Caki2 (cell line): ENCODE measurements at regions not wholly inside any gene's neighbourhood (a gene's known extent, or its start where the extent isn't known, plus 50 kb on each side); places are given as distances from the start of the nearest gene placed in this dataset.
"Not testable (repeated sequence)": the region's sequence is repeated elsewhere in the genome, so short reads cannot be mapped to it uniquely, and the experiment has no call there.

Source experiments
- DNase-seq: peaks from one replicate; pipeline ENCODE4 v3.0.0-alpha.2; 2015; ENCODE audit warnings: low read depth
- in situ Hi-C: cut with HindIII; loops from 2 replicates; pipeline ENCODE4 v1.10.0; 2016; ENCODE audit warnings: low sequenced_read_pairs, low pct_unique_long_range_greater_than_20kb, mixed read lengths

DNA sequence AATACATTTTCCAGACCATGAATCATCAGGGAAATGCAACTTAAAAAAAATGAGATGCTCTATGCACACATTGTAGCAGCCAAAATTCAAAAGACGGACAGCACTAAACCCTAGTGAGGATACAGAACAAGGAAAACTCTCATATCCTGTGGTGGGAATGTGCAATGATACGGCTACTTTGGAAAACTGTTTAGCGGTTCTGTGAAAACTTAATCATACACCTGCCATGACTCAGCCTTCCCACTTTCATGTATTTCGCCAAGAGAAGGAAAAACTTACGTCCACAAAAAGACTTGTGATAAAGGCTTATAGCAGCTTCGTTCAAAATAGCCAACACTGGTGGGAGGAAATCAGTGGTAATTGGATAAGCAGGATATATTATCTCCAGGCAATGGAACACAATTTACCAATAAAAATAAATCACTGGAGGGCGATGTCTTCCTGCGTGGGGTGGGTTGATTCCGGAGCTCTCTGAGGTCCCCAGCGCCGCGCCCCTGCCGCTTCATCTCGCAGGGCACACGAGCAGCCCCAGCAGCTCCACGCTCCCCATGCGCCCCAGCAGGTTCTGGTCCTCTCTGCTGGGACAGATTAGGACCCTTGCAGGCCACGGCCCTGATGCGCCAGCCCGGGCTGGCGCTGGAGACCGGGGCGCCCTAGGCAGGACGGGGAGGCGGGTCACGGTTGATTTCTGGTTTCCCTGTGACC is 97.2 kb upstream of the ARHGEF7 start:
- DNase-seq: no peak
- in situ Hi-C loops: no loop called here

DNA sequence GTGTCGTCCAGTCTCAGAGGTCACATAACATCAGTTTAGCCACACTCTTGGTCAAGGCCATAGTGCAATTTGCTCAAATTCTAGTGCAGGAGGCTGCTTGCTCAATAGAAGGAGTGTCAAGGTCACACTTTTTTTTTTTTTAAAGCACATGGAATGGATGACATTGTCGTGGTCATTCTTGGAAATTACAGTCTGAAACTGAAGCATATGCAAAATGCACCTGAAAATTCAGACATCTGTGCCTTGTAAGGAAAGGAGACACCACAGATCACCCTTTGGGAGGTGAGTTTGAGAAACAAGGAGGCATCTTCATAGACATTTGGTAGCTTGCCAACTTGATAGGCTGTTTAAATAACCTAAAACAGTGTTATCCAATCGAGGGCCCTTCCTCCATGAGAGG is 98.3 kb upstream of the ANKRD10 start:
- in situ Hi-C loops: no loop called here
- no peak for DNase-seq

DNA sequence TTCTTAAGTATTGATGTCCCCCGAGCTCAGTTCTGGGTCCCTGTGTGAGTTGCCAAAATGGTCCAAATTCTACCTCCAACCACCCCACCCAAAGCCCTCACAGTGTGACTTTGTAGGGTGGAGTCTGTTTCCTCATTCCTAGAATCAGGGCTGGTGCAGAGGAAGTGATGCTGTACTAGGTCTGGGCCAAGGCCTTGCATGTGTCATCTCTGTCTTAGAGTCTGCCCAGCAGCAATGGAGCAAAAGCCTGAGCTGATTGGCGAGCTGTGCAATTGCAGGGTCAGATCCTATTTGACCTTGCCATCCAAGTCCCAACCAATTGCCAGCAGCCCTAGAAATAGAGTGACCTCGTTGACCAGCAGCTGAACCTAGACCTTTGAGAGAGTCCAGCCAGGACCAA is 97.0 kb upstream of the ANKRD10 start:
- no peak for DNase-seq
- in situ Hi-C loops: no loop called here

DNA sequence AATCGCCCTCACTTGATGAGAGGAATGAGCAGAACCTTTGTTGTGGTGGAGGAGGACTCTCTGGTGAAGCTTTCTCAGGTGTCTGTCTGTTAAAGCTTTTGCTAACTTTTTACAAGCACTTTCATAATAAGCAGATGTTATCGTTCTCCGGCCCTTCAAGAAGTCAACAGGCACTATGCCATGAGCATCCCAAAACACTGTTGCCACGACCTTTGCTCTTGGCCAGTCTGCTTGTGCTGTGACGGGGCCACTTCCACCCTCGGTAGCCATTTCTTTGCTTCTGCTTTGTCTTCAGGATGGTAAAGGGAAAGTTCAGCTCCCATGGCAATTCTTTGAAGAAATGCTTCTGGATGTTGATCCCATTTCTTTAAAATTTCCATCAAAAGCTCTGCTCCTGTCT is 93.5 kb upstream of the ANKRD10 start:
- no peak for DNase-seq
- in situ Hi-C loops: no loop called here

DNA sequence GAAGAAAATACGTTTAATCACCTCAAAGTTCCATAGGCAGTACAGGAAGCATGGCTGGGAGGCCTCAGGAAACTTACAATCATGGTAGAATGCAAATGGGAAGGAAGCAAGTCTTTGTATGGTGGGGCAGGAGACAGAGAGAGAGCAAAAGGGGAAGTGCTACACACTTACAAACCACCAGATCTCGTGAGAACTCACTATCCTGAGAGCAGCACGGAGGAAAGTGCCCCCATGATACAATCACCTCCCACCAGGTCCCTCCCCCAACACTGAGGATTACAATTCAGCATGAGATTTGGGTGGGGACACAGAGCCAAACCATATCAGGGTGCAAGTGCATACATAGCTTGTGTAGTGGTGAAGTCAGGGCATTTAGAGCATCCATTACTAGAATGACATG is 92.3 kb upstream of the ANKRD10 start:
- in situ Hi-C loops: no loop called here
- no peak for DNase-seq

DNA sequence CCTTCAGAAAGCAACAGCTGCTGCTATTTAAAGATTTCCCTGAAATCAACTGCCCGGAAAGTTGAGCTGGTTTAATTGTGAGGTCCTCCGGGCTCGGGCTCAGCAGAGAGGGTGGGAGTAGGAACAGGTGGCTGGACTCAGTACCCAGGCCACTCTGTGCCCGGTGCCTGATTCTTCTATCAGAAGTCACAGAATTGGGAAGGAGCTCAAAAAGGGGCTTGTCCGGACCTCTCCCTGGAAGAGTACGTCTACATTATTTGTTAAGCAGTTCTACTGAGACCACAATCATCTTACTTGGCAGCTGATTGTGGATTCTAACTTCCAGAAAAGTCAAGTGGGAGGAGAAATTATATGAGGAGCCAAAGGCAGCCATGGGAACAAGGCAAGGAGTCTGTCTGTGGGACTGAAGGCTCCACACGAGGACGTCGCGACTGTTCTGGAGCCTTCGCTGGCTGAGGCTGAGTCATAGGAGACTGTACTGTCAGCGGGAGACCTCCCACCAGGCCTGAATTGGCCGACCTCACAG is 91.7 kb upstream of the ANKRD10 start:
- DNase-seq: no peak

DNA sequence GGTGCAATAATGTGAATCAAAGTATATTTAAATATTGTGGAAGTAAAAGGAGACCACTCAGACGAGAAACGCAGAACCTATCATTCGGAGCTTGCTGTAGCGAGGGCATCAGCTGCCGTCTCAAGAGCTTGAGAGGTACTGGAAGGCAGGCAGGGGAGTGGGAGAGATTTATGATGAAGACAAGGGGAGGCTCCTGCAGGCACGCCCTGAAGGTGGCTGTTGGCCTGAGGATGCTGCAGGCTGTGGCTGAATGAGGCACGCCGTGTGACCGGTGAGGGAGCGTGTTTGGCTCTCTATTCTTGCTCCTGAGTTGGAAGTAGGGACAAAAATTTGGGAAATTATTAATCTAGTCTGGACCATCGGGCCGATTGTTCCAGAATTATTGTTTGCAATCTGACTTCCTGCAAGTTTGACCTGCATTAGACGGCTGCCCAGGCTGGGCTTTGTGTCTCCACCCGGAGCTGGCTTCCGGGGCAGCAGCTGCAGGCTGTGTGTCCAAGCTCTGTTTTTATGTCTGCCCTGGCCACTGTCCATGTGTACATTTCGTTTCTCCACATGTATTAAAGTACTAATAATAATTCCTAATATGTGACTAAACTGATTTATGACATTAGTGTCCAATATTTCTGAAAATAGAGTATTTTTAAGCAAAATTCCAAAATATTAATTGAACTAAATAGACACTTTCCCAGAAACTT is 91.1 kb upstream of the ANKRD10 start:
- in situ Hi-C loops: no loop called here
- no peak for DNase-seq

More for the DNA sequence above, 91.7 kb upstream of the ANKRD10 start:
- in situ Hi-C loops: no loop called here

DNA sequence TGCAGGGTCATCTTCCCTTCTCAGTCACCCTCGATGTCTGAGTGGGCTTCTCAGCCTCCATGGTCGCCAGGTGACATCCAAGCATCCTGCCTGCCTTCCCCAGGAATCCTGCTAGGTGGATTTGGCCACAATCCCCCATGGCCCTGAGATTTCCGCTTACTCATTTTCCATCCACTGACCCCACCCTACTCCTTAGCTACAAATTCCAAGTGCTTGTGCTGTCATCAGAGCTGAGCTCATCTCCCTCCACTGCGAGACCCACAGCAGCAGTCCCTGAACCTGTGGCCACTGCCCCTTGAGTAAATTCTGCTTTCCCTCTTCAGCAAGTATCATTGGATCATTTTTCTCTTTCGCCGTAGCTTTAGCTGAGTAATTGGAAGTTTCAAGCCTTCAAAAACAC is 90.5 kb upstream of the ANKRD10 start:
- DNase-seq: no peak
- in situ Hi-C loops: no loop called here

DNA sequence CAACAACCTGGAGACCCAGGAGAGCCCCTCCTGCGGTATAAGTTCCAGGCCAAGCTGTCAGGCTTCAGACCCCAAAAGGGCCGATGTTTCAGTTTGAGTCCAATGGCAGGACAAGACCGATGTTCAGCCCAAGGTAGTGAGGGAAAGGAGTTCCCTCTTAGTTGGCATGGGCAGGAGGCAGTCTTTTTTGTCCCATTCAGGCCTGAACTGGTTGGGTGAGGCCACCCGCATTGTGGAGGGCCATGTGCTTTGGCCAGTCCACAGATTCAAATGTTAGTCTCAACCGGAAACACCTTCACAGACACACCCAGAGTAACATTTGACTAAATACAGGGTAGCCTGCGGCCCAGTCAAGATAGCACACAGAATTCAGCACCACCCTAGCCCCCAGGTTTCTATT is 89.6 kb upstream of the ANKRD10 start:
- in situ Hi-C loops: no loop called here
- DNase-seq: no peak

DNA sequence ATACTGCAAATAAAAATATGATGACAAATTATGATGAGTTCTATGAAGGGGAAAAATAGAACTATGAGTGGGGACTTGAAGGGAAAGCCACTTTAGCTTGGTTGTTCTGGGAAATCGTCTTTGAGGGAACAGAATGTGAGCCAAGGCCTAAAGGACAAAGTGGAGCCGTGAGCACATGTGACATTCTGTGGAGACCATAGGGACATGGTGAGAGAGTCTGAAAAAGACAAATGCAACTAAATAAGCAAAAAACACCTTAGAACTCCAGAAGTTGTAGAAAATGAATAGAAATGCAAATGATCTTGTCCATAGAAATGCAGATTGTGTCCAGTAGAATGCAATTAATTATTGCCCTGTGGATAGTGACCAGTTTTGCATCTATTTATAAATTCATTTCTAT is 86.8 kb upstream of the ANKRD10 start:
- in situ Hi-C loops: no loop called here
- DNase-seq: no peak

DNA sequence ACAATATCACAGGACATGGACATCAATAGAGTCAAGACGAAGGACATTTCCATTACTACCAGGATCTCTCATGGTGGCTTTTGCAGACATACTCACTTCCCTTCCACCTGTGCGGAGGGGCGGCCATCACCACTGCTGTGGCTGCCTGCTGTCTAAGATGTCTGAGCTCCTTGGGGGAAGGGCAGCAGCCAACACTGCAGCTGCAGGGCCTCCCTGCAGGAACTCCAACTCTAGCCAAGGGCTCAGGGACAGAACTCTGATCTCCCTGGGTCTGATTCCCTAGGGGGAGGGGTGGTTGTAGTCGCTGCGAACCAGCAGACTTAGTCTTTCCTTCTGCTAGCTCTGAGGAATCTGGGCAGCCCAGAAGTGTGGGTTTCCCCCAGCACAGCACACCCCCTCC is 78.9 kb upstream of the ANKRD10 start:
- in situ Hi-C loops: no loop called here
- DNase-seq: no peak

DNA sequence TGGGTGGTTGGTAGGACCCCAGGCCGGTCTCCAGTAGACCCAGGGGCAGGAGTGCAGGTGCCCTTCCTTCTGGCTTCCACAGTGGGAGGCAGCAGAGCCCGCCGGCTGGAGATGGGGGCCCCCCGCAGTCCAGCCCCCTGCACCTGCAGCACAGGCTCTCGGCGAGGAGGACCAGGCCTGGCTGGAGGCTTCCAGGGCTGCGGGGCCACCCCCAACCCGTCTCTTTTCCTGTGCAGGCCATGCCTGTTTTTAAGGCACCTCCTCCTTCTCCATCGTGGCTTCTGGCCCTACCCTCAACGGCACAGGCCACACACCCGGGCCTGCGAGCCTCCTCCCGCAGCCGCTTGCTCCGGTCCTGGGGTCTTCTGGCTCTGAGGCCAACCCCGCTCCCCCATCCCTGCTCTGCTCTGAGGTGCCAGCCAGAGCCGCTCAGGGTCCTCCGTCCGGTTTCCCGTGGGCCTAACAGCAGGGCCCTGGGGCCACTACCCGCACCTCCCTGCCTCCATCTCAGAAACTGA is 77.2 kb upstream of the ANKRD10 start:
- in situ Hi-C loops: no loop called here

DNA sequence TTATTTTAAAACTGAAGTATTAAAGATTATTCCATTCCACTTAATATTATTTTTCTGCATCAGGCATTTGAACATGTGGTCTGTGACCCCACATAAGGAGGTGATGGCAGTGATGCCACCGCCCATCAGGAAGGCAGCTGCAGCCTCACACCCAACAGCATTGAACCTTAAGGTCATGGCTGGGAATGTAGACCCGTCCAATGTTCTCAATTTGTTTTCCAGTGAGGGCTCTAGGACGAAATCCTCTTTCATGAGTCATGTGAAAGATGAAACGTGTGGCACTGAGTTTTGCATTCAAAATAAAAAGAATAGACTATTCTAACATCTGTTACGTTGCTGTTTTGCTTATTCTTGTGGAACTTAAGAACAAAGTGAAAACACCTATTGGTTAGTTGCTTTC is 74.5 kb upstream of the ANKRD10 start:
- no peak for DNase-seq
- in situ Hi-C loops: no loop called here

More for the DNA sequence above, 77.2 kb upstream of the ANKRD10 start:
- DNase-seq: no peak

DNA sequence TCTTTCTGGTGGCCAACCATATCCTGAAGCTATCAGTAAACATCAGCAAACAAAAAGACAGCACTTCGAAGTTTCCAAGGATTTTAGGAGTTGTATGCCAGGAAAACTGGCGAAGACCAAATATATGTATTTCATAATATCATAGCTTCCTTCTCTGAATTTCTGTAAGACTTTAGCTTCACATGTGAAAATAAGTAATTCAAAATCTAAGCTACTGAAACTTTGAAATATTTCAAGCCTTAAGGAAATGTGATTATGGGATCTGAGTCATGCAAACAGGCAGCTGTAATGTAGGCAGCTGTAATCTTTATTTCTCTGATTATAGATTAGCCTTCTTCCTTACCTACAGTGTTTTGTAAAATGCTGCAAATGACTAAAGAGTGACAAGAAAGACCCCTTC is 70.7 kb upstream of the ANKRD10 start:
- in situ Hi-C loops: no loop called here

DNA sequence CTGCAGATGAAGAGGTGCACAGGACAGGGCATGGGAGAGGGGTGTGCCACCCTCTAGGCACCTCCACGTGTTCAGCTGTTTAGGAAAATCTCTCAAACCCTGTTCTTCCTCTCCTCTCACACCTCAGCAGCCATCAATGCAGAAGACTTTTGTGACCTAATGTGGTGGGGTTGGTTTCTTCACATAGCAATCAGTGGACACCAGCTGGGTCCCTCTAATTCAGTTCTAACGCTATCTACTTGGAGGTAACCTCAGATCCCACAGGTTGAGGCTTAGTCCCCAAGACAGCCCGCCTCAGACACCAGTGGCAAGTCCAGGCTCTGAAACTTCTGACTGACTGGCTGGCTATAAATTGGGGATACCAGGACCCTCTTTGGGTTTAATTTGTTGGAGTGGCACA is 69.9 kb upstream of the ANKRD10 start:
- no peak for DNase-seq
- in situ Hi-C loops: no loop called here

More for the DNA sequence above, 70.7 kb upstream of the ANKRD10 start:
- no peak for DNase-seq

DNA sequence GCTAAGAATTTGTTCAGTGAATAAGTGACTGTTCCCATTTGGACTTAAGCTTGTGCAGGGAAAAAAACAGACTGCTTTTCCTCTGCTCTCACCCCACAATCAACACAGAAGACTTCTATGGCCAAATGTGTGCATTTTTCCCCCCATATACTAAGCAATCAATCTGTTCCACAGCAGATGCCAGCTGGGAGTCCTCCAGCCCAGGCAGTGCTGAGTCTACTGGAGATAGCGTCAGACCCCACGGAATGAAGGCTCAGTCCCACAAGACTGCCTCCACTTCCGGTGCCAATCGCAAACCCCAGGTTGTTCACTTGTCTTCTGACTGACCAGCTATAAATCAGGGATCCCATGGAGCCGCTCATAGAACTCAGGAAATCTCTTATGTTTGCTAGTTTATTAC is 69.5 kb upstream of the ANKRD10 start:
- no peak for DNase-seq
- in situ Hi-C loops: no loop called here

DNA sequence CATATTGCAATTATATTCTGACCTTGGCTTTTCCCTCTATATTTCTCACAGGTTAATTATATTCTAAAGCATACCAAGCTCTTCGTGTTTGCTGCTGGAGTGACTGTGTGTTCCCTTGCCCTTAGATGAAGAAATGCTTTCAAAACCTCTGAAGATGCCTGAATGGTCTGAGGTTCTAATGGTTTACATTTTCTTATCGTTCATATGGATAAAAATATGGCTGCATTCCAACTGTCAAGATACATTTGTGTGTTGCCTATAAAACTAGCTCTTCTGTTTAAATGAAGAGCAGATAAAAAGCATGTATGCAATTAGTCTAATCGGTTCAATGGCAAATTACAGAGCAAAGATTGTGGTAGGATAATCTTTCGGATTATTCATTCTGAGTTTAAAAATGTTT is 68.4 kb upstream of the ANKRD10 start:
- DNase-seq: no peak
- in situ Hi-C loops: no loop called here

DNA sequence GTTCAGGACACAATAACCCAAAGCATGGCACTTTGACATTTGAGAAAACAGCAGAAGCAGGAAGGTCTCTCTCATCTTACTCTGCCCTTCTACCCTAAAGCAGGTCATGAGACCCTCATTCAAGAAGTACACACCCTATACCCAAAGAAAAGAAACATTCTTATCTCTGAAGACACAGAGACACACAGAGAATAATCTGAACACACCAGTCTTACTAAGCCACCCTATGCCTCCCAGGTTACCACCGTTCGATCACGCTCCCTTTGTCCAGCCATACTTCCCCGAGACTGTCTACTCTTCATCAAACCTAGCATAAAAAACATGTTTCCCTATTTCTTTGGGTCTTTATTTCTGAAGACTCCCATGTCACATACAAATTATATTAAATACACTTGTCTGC is 66.5 kb upstream of the ANKRD10 start:
- DNase-seq: no peak
- in situ Hi-C loops: no loop called here

DNA sequence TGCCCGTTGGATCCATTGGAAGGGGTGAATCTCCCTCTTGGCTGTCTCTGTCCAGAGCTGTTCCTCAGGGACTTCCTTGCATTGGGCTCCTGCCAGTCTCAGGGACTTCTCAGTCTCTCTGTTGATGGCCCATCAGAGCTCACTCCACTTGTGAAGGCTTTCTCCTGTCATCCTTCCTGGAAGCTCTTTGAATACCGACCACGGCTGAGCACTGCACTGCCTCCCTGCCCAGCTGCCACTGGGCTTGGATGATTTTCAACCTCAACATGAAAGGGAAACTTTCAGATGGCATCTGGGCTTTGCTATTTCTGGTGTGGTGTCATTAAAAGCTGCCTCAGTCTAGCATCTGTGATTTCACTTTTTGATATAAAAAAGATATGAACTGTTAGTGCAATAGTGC is 66.1 kb upstream of the ANKRD10 start:
- DNase-seq: no peak
- in situ Hi-C loops: no loop called here

DNA sequence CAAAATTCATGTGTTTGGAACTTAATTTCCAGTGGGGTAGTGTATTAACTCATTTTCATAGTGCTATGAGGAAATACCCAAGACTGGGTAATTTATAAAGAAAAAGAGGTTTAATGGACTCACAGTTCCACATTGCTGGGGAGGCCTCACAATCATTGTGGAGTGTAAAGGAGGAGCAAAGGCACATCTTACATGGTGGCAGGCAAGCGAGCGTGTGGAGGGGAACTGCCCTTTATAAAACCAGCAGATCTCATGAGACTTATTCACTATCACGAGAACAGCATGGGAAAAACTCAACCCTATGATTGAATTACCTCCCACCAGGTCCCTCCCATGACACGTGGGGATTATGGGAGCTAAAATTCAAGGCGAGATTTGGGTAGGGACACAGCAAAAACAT is 64.3 kb upstream of the ANKRD10 start:
- in situ Hi-C loops, DNase-seq: not testable (repeated sequence)
